Panc1 (cell line): ENCODE measurements at regions not wholly inside any gene's neighbourhood (a gene's known extent, or its start where the extent isn't known, plus 50 kb on each side); places are given as distances from the start of the nearest gene placed in this dataset.

ENCODE experiments used
- TCF7L2 ChIP-seq: IDR thresholded peaks from 2 replicates; pipeline ENCODE4 v1.6.1; 2011; ENCODE audit warnings: mild to moderate bottlenecking, low read depth, low read length, inconsistent platforms
- TF ChIP-seq, protein P1 (sequence below): fragments of 450-650 bp; IDR thresholded peaks from 2 replicates; pipeline ENCODE4 v1.5.1; 2017; ENCODE audit warnings: mild to moderate bottlenecking

GRCh38 chr3:163261618-163262017 is 1765.0 kb downstream of the OTOL1 start:
- TF ChIP-seq TCF7L2: no peak
- TF ChIP-seq, protein P1, sequence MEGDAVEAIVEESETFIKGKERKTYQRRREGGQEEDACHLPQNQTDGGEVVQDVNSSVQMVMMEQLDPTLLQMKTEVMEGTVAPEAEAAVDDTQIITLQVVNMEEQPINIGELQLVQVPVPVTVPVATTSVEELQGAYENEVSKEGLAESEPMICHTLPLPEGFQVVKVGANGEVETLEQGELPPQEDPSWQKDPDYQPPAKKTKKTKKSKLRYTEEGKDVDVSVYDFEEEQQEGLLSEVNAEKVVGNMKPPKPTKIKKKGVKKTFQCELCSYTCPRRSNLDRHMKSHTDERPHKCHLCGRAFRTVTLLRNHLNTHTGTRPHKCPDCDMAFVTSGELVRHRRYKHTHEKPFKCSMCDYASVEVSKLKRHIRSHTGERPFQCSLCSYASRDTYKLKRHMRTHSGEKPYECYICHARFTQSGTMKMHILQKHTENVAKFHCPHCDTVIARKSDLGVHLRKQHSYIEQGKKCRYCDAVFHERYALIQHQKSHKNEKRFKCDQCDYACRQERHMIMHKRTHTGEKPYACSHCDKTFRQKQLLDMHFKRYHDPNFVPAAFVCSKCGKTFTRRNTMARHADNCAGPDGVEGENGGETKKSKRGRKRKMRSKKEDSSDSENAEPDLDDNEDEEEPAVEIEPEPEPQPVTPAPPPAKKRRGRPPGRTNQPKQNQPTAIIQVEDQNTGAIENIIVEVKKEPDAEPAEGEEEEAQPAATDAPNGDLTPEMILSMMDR: no peak
